HG02852 (cell line): ENCODE measurements at regions not wholly inside any gene's neighbourhood (a gene's known extent, or its start where the extent isn't known, plus 50 kb on each side); places are given as distances from the start of the nearest gene placed in this dataset.

Experiments used
- ATAC-seq: cut with Tn5 transposase; IDR thresholded peaks from one replicate; pipeline ENCODE4 v1.9.1; 2021; ENCODE audit warnings: mild to moderate bottlenecking, moderate library complexity; ENCODE audit not compliant: unreplicated experiment

DNA sequence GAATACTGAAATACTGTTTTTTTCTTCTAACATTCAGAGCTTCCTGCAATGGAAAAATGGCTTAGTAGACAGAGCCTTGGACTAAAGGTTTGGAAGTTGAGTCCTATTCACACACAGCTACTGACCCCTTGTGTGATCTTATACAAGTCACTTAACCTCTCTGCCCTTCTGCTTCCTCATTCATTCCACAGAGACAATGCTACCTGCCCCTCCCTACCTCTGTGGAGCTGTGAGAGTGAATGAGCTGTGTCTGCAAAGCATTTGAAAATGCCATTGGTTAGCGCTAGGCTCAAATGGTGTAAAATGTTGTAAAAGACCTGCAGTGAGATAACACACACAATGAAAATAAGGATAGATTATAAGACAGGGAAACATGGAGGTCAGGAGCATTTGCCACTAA is 214.4 kb downstream of the BARHL2 start:
- no peak for ATAC-seq

DNA sequence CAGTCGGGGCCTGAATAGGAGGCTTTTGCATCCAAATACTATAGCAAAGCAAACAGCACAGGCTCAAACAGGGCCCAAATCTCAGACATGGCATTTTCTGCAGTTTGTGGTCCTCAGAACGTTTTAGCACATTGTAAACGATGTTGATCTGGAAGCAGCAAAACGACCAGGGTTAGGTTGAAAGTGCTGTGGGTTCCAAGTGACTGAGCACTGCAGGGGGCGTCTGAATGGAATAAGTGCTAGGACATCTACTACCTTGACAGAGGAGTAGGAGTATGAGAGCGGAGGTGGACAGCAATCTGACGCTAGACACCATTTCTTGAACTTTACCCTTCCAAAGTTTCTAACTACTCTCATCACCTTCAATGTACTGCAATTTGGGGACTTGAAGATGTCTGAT is 214.9 kb downstream of the BARHL2 start:
- ATAC-seq, result no peak

DNA sequence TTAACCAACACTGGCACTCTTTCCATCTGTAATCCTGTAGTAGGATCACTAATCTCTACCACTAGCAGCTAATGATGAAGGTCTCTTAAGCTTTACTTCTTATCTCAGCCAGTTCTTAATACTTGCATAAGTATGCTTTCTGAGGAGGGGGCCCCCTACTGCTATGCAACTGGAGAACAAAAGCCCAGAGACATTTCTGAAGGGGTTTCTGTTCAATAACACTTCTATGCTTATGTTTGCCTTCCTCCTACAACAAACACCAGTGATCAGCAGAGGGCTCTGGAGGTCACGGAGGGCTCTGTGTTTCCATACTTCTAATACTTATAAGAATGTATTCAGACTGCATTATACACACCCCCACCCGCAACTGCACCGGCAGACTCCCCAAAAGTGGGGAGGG is 215.8 kb downstream of the BARHL2 start:
- ATAC-seq, result no peak

DNA sequence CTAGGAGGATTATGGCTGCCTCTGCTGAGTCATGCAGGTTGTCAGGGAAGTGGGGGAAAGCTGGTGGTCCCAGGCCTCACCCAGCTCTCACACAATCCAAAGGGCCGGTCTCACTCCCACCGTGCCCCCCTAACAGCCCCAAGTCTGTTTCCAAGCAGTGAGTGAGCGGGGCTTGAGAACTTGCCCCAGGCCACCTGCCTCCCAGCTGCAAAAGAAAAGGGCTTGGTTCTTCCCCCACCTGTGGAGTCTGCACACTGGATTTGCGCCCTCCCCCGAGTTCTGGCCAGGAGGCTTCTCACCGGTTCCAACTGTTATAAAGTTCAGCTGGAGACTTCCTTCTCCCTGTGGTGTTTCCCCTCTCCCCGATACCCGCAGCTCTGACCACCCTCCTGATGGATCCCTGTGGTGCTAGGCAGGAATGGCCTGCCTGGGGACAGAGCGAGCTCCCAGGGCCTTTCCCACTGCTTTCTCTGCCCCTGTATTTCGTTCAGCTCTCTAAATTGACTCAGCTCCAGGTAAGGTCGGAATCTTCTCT is 222.3 kb downstream of the BARHL2 start:
- no peak for ATAC-seq

DNA sequence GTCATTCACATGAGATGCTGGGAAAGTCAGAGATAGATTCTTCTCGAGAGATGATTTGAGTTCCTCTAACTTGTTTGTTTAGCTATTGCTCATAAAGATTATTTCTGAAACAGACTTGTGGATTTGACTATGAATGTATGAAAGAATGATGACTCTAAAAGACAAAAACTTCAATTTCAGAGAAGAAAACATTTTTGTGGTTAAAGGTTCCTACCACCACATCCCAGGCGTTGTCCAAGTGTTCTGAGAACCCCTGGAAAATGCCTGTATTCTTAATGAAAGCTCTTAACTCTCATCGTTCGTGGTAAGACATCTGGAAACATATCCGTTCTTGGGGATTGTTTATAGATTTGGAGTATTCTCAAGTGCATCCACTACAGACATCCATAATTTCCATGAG is 228.7 kb downstream of the BARHL2 start:
- no peak for ATAC-seq

DNA sequence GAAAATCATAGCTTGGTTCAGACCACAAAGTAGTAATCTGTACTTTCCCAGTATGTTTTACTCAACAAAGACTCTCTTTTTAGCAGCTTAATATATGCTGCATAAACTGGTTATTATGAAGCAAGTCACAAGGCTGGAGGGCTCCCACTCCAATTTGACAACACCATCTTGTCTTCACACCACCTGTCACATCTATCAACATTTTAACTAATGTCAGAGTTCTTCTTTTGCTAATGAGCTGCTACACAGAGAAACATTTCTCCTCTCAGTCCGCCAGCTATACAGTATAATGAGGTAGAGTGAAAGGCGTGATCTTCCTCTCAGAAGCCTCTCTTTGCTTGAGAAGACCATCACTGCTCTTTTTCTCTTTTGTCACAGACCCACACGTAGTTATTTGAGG is 230.1 kb downstream of the BARHL2 start:
- no peak for ATAC-seq

DNA sequence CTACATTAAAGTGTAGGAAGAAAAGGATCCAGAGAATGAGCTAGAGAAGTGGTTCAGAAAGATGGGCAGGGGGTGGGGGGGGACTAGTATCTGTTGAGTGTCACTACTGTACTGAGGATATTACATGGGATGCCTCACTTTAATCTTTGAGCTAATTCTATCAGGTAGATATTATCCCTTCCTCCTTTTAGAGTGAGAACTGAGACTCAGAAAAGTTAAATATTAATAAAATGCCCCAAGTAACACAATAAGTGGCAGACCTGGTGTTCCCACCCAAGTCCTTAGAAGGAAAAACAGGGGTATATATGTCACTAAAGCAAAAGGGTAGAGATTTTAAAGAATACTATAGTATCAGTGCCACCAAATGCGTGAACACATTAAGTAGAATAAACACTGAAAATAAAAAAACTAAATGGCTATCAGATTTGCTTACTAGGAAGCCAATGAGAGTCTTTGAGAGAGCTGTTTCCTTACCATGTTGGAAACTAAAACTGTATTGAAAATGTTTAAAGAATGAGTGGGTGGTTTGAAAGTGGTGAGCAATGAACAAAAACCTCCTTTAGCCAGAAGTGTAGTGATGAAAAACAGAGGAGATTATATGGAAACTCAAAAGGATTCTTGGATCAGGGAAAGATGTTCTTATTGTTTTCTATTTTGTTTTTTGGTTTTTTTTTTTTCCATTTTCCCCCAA is 230.8 kb downstream of the BARHL2 start:
- no peak for ATAC-seq

DNA sequence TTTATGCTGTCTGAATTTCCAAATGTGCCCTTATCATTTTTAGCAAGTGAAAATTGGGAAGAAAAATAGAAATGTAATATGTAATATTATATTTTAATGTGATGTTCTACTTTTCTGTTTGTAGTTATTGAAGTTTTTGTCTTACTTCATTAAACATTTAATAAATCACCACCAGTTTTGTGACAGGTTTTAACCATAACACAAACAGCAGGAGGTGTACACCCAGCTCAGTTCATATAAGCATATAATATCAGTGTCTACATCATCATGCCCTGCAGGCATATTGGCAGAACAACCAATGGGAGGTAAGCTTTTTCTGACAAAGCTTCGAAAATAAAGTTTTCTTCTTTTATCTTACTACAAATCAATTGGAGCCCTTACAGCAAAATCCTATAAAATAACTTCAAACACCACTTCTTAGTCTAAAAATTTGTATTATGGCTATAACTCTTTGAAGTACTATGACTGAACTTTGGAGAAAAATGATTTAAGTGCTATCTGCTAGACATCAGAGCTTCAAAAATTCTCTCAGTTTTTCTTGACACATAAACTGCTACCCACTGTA is 236.7 kb downstream of the BARHL2 start:
- ATAC-seq, result no peak

DNA sequence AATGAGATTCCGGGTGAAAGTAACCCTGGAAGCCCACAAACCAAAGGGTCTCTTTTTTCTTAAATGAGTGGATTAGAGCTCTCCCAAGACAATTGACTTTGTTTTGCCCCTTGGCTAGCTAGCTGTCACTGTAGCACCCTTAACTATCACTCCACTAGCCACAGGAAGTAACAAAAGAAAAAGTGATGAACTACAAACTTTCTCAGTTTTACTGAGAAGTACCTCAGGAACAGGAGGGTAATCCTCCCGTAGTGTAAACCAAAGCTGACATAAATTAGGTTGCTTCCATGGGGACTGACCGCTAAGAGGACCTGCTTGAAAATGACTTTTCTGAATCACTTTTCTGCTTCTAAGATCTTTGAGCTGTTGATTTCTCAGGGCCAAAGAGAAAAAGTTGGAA is 240.1 kb downstream of the BARHL2 start:
- ATAC-seq, result no peak

DNA sequence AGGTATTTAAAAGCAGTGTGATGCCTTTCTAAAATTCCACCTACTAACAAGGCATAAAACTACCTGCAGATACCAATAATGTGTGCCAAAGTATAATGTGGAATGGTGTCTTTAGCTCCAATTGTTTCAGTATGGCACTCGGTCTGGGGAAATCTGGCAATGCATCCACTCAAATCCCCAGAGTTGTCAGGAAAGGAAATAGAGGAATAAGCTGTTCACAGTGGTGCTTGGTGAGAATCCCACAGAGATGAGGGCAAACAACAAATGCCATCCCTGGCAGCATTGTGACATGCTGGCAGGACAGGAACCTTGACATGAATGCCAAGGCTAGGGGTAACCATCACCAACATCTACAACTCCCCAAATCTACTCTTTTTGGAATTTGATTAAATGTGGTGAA is 240.7 kb downstream of the BARHL2 start:
- no peak for ATAC-seq

DNA sequence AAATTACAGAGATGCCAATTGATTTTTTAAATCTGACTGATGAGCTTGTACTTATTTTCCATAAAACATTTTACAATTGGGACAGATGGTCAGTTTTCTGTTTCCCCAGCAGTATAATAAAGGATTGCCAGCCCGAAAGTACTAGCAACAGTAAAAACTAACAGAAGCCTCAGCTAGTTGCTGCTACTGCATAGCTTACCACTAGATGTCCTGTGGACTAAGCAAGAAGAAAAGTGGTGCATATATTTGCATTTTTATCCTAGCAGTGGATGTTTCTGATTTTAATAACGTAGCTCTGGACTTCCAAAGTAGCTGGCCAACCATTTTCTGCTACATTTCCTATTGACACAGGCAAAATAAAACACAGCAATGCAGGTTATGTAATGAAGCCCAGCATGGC is 241.5 kb downstream of the BARHL2 start:
- no peak for ATAC-seq

DNA sequence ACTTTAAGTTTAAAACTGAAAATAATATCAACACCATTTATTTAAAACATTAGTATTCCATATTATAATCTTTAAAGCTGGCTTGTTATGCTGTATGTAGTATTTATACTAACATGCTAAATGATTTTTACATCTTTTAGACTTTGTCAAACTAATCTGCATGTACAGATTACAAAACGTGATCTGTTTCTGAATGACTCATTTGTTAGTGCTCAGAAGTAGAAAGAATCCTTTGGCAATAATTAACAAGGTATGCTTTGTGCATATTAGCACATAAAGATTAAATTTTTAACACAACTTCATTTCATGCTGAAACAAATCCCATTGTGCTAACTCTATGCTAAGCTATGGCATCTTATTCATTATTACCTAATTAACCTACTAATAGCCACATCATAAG is 242.4 kb downstream of the BARHL2 start:
- ATAC-seq, result no peak

DNA sequence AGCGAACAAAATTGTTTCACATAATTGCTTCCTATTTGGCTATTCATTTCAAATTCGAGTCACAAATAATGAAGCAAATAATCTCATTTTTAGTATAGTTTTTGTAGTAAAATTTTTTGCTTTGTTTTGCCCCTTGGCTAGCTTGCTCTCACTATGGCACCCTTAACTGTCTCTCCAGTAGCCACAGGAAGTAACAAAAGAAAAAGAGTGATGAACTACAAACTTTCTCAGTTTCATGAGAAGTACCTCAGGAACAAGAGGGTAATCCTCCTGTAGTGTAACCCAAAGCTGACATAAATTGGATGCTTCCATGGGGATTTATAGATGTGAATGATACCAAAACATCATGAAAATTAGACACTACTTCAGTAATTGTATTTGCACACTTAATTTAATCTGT is 242.9 kb downstream of the BARHL2 start:
- no peak for ATAC-seq

DNA sequence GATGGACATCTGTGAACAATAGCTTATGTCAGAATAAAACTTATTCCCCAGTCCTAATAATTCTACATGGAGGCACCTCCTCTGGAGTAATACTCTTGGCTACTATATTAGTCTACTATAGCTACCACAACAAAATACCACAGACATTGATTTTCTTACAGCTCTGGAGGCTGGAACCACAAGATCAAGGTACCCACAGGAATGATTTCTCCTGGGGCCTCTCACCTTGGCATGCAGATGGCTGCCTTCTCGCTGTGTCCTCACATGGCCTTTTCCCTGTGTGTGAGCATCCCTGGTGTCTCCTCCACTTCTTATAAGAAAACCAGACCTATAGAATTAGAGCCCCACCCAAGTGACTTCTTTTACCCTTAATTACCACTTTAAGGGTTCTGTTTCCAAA is 244.3 kb downstream of the BARHL2 start:
- no peak for ATAC-seq

DNA sequence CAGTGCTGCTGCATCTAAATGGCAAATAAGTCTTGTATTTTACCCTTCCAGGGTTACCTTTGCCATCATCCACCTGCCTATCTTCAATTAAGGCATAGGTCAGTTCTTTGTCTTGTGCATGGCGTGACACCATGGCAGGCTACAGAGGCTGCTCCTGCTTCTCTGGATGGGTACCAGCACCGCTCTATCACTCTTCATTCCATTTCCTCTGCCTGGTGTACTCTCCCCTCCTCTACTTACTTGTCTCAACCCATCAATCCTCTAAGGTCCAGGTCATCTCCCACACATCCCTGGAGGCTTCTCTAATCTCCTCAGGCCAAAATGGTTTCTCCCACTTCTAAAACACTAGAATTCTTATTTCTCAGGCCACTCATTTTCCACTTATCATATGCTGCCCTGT is 257.5 kb downstream of the BARHL2 start:
- ATAC-seq, result no peak

DNA sequence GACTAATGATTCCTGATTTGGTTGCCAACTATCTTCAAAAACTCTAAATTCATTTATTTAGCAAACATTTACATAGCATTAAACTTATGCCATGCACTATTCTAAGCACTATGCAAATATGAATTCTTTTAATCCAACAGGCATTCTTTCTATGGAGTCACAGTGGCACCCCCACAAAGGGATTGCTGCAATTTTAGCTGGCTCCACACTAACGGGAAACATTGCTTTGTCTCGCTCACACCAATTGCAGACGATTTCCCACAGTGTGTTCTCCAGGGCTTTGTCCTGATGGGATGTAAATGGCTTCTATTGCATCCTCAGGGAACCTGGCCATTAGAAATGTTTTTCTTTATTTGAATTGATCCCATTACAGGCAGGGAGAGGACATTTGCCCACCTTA is 259.1 kb downstream of the BARHL2 start:
- ATAC-seq, result no peak

DNA sequence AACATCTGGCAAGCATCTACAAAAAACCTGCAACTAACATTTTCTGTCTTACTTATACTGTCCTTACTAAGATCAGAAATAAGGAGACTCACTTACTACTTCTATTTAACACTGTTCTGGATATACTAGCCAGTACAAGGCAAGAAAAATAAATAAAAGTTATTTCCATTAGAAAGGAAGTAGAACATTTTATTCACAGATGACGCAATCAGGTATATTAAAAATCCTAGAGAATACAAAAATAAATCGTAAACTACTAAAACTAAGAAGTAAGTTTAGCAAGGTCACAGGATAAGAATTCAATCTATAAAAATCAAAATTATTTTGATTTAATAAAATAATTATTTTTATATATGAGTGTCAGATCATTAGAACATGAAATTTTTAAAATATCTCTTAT is 264.6 kb downstream of the BARHL2 start:
- no peak for ATAC-seq

DNA sequence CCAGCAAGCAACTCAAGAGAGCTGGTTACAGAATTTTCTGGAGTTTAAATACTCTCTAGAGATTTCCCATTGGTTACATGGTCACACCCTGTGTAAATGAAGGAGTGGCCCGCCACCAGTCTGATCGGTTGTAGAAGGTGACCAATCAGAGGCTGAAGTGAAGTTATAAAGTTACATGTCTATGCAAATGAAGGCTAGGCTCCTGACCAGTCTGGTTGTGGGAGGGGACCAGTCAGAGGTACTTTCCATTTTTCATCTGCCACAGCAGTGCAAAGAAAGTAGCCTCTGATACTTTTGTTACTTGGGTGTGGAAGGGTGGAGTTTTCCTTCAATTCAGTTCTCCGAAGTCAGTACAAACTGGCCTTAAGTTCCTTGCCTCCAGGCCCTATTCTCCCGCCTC is 273.7 kb downstream of the BARHL2 start:
- ATAC-seq, result no peak

DNA sequence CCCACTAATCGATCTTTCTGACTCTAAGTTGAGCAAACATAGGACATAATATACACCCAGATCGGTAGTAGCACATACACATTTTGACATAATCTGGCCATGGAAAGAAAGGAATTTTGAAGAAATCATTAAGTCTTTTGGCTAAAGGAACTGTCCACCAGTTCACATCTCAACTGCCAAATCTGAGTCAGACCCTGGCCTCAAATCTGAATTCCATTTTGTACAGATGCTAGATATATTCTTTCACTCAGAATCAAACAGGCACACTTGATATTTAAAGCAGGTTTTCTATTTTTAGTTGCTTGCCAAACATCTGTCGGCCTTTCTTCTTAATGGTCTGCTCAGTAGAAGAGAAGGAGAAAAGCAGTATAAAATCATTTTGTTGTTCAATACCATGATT is 281.8 kb downstream of the BARHL2 start:
- no peak for ATAC-seq

DNA sequence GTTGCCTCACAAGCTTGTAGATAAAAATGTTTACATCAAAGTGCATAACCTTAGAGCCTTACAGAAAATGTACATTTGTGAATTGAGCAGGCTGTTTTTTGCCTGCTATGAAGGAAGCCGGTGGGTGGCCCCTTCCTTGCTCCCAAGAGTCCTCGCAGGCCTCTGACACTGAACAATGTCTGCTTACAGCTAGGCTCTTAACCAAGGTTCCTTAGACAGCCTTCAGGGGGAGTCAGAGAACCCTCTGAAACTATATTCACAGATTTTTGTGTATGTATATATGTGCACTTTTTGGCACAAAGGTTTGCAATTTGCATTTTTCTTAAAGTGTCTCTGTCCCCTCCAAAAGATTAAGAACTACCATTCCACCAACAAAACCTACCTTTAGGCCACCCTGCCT is 282.6 kb downstream of the BARHL2 start:
- no peak for ATAC-seq

DNA sequence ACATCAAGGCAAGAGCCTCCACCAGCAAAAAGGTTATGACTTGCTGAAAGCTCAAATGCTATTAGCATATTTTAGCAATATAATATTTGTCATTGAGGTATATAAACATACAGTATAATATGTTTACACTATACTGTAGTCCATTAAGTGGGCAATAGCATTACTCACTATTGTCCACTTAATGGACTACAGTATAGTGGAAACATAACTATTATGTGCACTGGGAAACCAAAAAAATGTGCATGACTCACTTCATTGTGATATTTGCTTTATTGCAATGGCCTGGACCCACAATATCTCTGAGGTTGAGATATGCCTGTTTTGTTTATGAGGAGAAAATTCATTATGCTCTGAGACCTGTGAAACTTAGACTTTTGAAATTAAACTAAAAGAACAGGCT is 300.0 kb downstream of the BARHL2 start:
- ATAC-seq, result no peak

DNA sequence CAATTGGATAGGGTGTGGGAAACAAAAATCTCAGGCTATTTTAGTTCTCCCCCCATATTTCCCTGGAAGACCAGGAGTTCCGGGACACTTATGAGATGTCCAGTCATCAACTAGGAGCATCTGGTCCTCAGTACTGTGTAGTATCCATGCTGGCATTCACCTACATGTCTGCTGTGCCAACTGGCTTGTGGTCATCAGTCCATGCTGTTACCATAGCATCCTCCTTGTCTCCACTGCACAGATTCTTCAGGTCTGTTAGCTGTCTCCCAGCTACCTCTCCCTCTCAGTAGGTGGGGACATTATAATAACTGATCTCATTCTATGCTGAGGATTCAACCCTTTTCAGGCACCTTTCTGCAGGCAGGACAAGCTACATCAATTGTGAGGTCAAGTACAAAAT is 302.9 kb downstream of the BARHL2 start:
- no peak for ATAC-seq

DNA sequence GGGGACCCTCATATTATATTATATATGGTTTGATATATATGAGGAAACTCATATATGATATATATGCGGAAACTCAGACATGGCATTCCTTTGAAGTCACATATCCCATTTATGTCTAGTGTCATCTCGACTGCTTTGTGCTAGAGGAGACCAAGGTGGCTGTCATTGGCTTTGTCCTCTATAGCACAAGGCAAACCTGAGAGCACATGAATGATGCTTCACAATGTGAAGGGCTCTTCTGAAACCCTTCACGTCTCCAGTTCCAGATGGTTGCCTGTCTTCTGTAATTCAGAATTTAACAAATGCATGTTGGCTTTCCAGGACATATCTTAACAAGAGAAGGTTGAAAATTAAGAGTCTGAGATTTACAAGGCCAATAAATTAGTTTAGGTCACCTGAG is 303.6 kb downstream of the BARHL2 start:
- ATAC-seq, result no peak
